DMS153 treated with DMSO at 0.1 percent for 48 hours (cell line): ENCODE measurements at regions not wholly inside any gene's neighbourhood (a gene's known extent, or its start where the extent isn't known, plus 50 kb on each side); places are given as distances from the start of the nearest gene placed in this dataset.

Source experiments
- DNase-seq: peaks from one replicate; lab custom pipeline; 2025; ENCODE audit not compliant: unreplicated experiment; lab: John Stamatoyannopoulos, UW

DNA sequence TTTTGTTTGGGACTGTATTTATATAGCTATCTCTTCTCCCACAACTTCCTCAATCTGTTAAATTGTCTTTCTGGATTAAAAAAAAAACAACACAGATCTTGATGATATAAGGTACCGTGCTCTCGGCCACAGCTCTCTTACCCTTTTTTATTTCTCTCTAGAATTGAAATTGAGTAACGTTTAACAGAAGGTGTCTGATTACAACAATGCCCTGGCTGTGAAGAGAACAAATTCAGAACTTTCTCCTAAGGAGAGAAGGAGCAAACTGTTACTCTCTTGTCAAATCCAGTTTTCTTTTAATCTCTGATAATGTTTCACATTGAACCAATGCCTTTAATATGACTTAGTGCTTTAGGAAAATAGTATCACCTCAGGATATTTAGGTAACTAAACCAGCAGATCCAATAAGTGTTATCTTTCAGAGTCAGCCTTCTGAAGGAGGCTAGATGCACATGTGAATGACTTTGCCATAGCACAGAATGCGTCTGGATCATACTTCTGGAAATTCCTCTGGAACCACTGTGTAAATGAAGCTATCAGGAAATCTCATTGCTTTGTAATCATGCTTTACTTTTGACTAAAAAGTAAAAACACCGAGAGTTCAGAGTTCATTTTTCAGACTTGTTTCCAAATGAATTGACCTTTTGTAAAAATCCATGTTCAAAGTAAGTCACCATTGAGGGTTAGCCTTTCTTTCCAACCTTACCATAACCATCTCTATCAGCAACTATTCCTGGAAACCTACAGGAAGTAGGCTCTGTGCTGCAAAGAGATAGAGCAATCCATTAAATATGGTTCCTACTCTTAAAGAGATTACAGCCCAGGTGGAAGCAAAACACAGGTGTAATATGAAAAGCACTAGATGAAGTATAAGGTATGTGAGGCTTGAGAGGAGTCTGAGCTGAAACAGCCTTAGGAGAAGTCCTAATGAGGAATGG lies 147.0 kb upstream of the OSR1 start:
- DNase-seq = no peak

- DNase-seq = peak; percentile 36
These were observed 146.2 kb upstream of the OSR1 start for GRCh38 chr2:19504400-19505198.

GRCh38 chr2:19503915-19504314 lies 145.5 kb upstream of the OSR1 start:
- no peak for DNase-seq

- DNase-seq = no peak
These were observed 145.0 kb upstream of the OSR1 start for GRCh38 chr2:19503406-19503805.

DNA sequence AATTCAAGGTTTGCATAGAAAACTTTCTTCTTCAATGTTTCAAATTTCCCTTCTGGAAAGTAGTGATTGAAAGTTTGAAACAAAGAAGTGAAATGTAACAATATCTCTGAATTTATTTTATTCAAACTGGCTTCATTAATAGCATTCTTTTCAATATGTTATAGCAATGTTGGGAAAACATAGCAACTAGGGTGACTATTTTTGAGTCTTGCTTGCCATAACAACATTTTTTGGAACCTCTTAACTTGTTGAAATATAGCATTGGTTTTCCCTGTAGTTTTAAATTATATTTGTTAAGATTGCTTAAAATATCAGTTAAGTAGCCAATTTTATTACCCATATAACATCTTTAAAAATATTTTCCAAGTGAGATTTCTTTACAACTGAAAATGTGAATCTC lies 141.7 kb upstream of the OSR1 start:
- DNase-seq = no peak

DNA sequence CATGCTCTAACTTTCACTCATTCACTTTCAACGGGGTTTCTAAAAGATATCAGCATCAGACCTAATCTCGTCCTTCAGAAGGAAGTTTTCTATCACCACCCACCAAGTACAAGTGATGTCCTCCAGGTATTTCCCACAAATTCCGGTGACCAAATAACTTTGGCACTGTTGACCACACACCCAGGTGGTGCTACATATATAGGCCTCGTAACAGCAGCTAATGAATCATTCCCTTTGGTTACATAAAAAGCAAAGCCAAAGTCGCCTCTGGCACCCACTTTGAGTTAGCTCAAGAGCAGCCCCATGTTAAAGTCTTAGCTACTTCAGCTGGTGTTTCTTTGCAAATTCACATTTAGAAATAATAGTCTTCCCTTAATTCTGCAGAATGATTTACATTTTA lies 138.2 kb upstream of the OSR1 start:
- no peak for DNase-seq

DNA sequence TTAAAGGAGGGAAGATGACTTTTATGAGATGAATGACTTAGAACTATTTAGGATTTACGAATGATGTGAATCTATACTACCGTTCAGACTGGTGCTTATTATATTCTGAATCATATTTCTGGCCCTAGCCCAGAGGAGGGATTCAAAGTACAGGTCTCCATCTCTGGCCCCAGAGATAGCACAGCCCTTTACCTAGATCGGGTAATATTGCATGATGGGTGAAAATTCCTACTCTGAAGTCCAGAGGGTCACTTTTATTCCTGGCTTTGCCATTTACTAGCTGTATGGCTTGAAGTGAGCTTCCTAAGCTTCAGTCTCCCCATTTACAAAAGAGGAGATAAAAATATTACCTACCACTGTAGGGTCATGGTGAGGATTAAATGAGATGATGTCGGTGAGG lies 135.8 kb upstream of the OSR1 start:
- DNase-seq = no peak

DNA sequence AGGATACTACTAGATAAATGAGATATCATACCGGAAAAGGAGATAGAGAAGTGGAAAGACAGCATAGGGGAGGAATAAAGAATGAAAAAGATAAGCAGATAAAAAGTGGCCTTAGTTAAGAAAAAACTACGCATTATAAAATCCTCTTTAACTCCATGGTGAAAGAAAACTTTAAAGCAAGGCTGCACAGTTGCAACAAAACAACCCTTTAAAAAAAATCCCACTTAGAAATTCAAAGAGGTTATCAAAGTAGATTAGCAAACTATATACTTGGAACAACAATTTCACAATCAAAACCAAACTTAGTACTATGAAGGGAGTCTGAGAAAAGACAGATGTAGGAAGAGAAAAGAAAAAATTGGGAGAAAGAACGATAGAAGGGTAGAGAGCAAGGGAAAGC lies 133.4 kb upstream of the OSR1 start:
- no peak for DNase-seq

GRCh38 chr2:19490846-19491435 lies 132.5 kb upstream of the OSR1 start:
- no peak for DNase-seq

GRCh38 chr2:19488009-19488691 lies 129.7 kb upstream of the OSR1 start:
- no peak for DNase-seq

DNA sequence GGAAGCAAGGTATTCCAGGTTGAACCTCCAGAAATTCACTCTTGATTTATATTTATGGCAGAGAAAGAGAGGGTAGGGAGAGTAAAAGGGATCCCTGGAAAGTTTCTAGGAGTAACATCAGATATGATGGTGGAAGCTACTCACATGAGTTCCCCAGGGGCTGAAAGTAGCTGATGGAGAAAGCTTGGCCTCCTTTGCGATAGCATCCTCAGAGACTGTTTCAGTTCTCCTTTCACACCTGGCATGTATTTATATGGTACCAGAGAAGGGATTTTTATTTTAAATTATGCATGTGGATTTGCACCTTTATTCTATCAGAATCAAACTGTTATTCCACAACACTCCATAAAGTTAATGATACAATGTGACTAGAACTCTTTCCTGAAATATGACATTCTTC lies 126.3 kb upstream of the OSR1 start:
- no peak for DNase-seq

GRCh38 chr2:19480673-19481072 lies 122.2 kb upstream of the OSR1 start:
- no peak for DNase-seq

- DNase-seq = no peak
These were observed 121.2 kb upstream of the OSR1 start for GRCh38 chr2:19479666-19480065.

DNA sequence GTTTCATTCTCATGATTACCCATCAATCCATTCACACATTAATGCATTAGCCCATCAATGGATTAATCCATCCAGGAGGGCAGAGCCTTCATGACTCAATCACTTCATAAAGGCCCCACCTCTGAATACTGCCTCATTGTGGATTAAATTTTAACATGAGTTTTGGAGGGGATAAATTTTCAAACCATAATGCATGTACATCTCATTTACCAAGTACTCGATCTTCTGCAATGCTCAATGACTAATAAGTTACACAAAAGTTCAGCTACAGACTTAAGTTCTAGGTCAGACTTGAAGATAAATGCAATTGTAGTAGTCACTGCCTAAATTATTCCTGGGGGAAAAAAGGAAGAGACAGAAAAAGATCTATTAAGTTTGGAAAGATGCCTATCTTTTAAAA lies 120.0 kb upstream of the OSR1 start:
- no peak for DNase-seq

- DNase-seq = no peak
These were observed 117.9 kb upstream of the OSR1 start for GRCh38 chr2:19476327-19476726.

- no peak for DNase-seq
These were observed 115.7 kb upstream of the OSR1 start for GRCh38 chr2:19474128-19474527.

- no peak for DNase-seq
These were observed 114.9 kb upstream of the OSR1 start for GRCh38 chr2:19473350-19473749.

DNA sequence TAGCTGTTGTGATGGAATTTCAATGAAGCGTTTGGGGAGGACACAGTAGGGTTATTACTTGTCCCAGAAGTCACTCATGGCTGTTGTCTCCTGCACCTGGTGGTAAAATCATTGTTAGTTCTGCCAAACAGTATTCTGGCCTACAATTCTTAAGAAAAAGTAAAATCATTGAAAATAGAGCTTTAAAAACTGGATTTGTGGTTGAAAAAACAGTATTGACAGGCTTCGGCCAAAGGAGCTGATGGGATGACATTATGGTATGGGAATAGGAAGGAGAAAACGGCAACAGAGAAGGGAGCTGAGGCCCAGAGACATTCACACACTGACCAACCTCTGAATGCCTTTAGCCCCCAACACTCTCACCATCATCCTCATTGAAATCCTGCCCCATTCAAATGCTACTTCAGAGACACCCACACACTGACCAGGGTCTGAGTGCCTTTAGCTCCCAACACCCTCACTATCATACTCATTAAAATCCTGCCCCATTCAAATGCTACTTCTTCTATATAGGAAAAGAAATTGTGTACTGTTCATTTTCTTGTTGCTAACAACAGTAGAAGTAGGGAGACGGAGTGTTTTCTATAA lies 114.1 kb upstream of the OSR1 start:
- DNase-seq = no peak

DNA sequence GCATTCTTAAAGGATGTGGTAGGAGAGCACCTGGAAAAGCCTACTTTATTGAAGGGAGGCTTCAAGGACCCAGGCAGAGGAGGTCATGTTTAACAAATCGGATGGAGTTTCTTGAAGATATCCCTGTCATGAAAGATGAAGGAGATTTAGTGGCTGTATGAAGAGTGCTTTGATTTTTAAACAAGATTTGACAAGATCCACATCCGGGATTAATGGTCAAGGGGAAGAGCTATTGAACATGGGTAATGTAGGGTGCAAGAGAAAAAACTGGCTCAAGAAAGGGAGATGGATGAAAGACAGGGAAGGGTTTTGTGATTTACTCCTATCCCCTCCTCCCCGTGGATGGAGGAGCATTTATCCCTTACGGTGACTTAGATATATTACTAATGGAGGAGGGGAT lies 113.1 kb upstream of the OSR1 start:
- DNase-seq = no peak

GRCh38 chr2:19465978-19466377 lies 107.6 kb upstream of the OSR1 start:
- no peak for DNase-seq

GRCh38 chr2:19462256-19462645 lies 103.8 kb upstream of the OSR1 start:
- DNase-seq = no peak
